Spleen (tissue), 11 donors: ENCODE measurements at regions not wholly inside any gene's neighbourhood (a gene's known extent, or its start where the extent isn't known, plus 50 kb on each side); places are given as distances from the start of the nearest gene placed in this dataset.
"Not testable (repeated sequence)": the region's sequence is repeated elsewhere in the genome, so short reads cannot be mapped to it uniquely, and the experiment has no call there.

Experiments used
- DNase-seq: peaks from one replicate; pipeline ENCODE4 v3.0.0-alpha.2; 2020
- H3K27ac ChIP-seq, 8 donors: fragments of 200-600 bp; sonication (generic) in 7 of 8; 1 replicate in 4 of 8; 2 replicates in 4 of 8; pipeline versions ENCODE4 v1.5.0 to v1.8.0; 2016 to 2021; ENCODE audit warnings: inconsistent platforms in 4 of 8, mild to moderate bottlenecking in 4 of 8, moderate library complexity in 1 of 8
- H3K27me3 ChIP-seq, 7 donors: fragments of 200-600 bp; sonication (generic) in 6 of 7; replicated peaks in 1 of 7; 1 replicate in 4 of 7; 2 replicates in 3 of 7; pipeline versions ENCODE4 v1.5.0 to v1.8.0; 2016 to 2021; ENCODE audit warnings: inconsistent platforms in 3 of 7, mild to moderate bottlenecking in 1 of 7
- H3K36me3 ChIP-seq, 6 donors: fragments of 200-600 bp; sonication (generic) in 5 of 6; 1 replicate in 4 of 6; 2 replicates in 2 of 6; pipeline versions ENCODE4 v1.5.0 to v1.8.0; 2016 to 2021; ENCODE audit warnings: inconsistent platforms in 2 of 6
- H3K4me1 ChIP-seq, 6 donors: fragments of 200-600 bp; sonication (generic) in 5 of 6; 1 replicate in 3 of 6; 2 replicates in 3 of 6; pipeline versions ENCODE4 v1.5.0 to v1.8.0; 2016 to 2021; ENCODE audit warnings: inconsistent platforms in 3 of 6
- H3K4me3 ChIP-seq, 8 donors: fragments of 200-600 bp; sonication (generic) in 7 of 8; 1 replicate in 4 of 8; 2 replicates in 4 of 8; pipeline versions ENCODE4 v1.5.0 to v1.8.0; 2016 to 2021; ENCODE audit warnings: inconsistent platforms in 4 of 8, mild to moderate bottlenecking in 4 of 8, moderate library complexity in 2 of 8
- H3K9me3 ChIP-seq, 8 donors: fragments of 200-600 bp; sonication (generic) in 7 of 8; 1 replicate in 4 of 8; 2 replicates in 4 of 8; pipeline versions ENCODE4 v1.5.0 to v1.8.0; 2016 to 2021; ENCODE audit warnings: inconsistent platforms in 4 of 8
- POLR2A ChIP-seq, 3 donors: fragments of 450-650 bp; IDR thresholded peaks; one replicate each; pipeline ENCODE4 v1.5.1; 2017; ENCODE audit warnings: antibody characterized with exemption in 3 of 3, mild to moderate bottlenecking in 1 of 3
- POLR2AphosphoS5 ChIP-seq, 3 donors: sonication (generic); formaldehyde crosslinking; IDR thresholded peaks; one replicate each; pipeline ENCODE4 v1.5.1; 2017; ENCODE audit warnings: antibody characterized with exemption in 3 of 3
- WGBS, 5 donors: extraction: QIAGEN DNeasy Blood & Tissue Kit in 3 of 5; methylation state at CpG; one replicate each; pipeline versions ENCODE4 v1.1.5 to v1.1.7; 2013 to 2018; 5-methylcytosine and 5-hydroxymethylcytosine counted together
- intact Hi-C: fragments of 100-400 bp; cut with DNase I; formaldehyde crosslinking; loops from one replicate; pipeline ENCODE4 v1.15.0; 2023; ENCODE audit warnings: low total_unique reads
- TF ChIP-seq, protein P1 (sequence below), 11 experiments: fragments of 200-600 bp in 7 of 11; fragments of 450-650 bp in 4 of 11; sonication (generic) in 4 of 11; IDR thresholded peaks in 8 of 11; conservative IDR thresholded peaks in 3 of 11; 1 replicate in 7 of 11; 2 replicates in 4 of 11; pipeline versions ENCODE4 v1.4.0 to v1.8.0; 2016 to 2021; ENCODE audit warnings: antibody characterized with exemption in 11 of 11, inconsistent platforms in 4 of 11, mild to moderate bottlenecking in 1 of 11
- donor health status: healthy with polysubstance abuse.
- donor health status: DM: no; HTN: no; CAD: no; lungs with moderate emphysema.
- donor health status: DM: no; HTN: no; CAD: no.
- donor health status: Bipolar disorder and iron deficiency.
- donor health status: healthy.
- donor health status: DM: no; HTN: no; CAD: no.
- donor health status: DM: yes; HTN: yes; CAD: no.

GRCh38 chr4:52157071-52157470 lies 106.0 kb downstream of the SPATA18 start:
- 76 to 91% (median 77%) methylated on average over 2 of the region's 2 CpGs for WGBS, 5 donors
- intact Hi-C loops: not testable (repeated sequence)

DNA sequence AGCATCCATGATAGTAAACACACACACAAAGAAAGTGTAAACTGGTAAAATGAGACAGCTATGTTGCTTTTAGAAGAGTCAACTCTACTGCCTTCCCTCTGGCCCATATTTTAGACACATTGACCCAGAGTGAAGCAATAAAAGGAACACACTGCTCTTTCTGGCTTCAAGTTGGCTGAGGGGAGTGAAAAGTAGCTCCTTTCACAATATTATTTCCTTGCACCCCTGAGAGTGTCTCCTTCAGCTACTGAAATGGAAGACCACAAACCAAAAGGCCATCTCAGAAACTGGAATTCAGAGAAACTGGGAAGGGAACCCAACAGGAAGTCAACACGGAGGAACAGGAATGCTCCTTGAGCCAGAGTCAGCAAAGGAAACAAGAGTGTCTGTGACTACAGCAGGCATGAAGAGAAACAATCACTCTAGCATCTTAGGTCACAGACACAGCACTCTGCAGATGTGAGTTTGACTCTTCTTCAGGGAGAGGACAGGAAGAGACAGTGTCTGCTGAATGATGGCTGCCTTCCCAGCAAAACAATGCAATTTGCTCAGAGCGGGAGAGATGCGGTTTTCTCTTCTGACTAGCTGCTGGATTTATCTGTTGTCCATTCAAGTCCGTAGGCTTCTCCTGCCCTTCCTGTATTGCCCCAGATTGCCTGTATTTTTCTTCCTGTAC lies 106.7 kb downstream of the SPATA18 start:
- 22 to 36% (median 30%) methylated on average over 4 of the region's 4 CpGs for WGBS, 5 donors
- Histone ChIP-seq H3K36me3 (no peaks in the 10 kb centered on the region), H3K27ac (no peak overlapping the region), H3K9me3 (peaks cover 0 to 14% (median 0%) of the 10 kb centered on the region in 8 donors), H3K27me3 (no peaks in the 10 kb centered on the region), H3K4me3 (no peak overlapping the region), H3K4me1 (no peaks in the 10 kb centered on the region)
- intact Hi-C loops: no loop called here
- no peak for DNase-seq
- no peak for TF ChIP-seq POLR2A (IDR thresholded peaks at IDR 0.05)
- TF ChIP-seq, protein P1, sequence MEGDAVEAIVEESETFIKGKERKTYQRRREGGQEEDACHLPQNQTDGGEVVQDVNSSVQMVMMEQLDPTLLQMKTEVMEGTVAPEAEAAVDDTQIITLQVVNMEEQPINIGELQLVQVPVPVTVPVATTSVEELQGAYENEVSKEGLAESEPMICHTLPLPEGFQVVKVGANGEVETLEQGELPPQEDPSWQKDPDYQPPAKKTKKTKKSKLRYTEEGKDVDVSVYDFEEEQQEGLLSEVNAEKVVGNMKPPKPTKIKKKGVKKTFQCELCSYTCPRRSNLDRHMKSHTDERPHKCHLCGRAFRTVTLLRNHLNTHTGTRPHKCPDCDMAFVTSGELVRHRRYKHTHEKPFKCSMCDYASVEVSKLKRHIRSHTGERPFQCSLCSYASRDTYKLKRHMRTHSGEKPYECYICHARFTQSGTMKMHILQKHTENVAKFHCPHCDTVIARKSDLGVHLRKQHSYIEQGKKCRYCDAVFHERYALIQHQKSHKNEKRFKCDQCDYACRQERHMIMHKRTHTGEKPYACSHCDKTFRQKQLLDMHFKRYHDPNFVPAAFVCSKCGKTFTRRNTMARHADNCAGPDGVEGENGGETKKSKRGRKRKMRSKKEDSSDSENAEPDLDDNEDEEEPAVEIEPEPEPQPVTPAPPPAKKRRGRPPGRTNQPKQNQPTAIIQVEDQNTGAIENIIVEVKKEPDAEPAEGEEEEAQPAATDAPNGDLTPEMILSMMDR (IDR thresholded peaks at IDR 0.05 in 8 of 11, conservative IDR thresholded peaks at IDR 0.05 in 3 of 11): no peak
- no peak for TF ChIP-seq POLR2AphosphoS5 (IDR thresholded peaks at IDR 0.05)

More at GRCh38 chr4:52157071-52157470, 106.0 kb downstream of the SPATA18 start:
- H3K4me3 ChIP-seq, H3K27me3 ChIP-seq, H3K36me3 ChIP-seq, H3K4me1 ChIP-seq, DNase-seq, H3K27ac ChIP-seq: not testable (repeated sequence)
- peaks cover 0 to 14% (median 0%) of the 10 kb centered on the region in 8 donors for H3K9me3 ChIP-seq

DNA sequence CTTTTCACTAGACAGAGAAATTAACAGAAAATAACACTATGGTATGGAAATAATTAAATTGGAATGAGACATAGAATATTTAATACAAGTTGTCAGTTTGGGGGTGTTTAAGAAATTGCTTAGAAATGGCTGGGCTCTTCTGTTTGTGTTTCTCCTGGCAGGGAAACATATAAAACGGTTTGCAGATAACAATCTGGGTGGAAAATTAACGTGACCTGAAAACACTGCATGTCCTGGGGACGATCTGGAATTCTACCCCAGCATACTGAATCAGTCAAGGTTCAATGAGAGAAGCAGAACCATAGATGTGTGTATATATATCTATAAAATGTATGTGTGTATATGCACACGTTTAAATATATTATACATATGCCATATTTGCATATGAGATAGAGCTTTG lies 109.8 kb downstream of the SPATA18 start:
- TF ChIP-seq, protein P1 (IDR thresholded peaks at IDR 0.05 in 8 of 11, conservative IDR thresholded peaks at IDR 0.05 in 3 of 11): no peak
- TF ChIP-seq POLR2AphosphoS5 (IDR thresholded peaks at IDR 0.05) (no peak), POLR2A (IDR thresholded peaks at IDR 0.05) (no peak)
- H3K9me3 ChIP-seq: peaks cover 0 to 6% (median 0%) of the 10 kb centered on the region in 8 donors
- 60 to 81% (median 71%) methylated on average over 4 of the region's 4 CpGs for WGBS, 5 donors
- no peak overlapping the region for H3K27ac ChIP-seq
- no peaks in the 10 kb centered on the region for H3K4me1 ChIP-seq
- H3K4me3 ChIP-seq: no peak overlapping the region
- no peak for DNase-seq
- intact Hi-C loops: no loop called here
- H3K27me3 ChIP-seq: no peaks in the 10 kb centered on the region
- H3K36me3 ChIP-seq: no peaks in the 10 kb centered on the region

DNA sequence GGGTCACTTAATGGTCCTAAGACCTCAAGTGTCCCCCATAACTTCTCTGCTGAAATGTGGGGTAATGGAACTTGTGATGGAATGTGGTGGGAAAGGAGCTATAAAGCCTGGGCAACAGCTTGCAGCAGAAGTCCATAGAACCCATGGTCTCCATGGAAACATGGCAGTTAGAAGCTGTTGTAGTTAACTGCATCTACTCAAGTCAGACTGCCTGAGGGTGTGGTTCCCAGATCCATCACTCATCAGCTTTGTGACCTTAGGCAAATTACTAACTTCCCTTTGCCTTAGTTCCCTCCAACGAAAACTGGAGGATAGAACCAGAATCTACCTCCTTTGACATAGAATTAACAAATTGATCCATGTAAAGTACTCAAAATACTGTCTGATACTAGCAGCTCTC lies 113.0 kb downstream of the SPATA18 start:
- Histone ChIP-seq H3K4me1 (no peaks in the 10 kb centered on the region), H3K27me3 (no peaks in the 10 kb centered on the region), H3K9me3 (peaks cover 0 to 3% (median 0%) of the 10 kb centered on the region in 8 donors), H3K27ac (no peak overlapping the region), H3K4me3 (no peak overlapping the region), H3K36me3 (no peaks in the 10 kb centered on the region)
- TF ChIP-seq POLR2A (IDR thresholded peaks at IDR 0.05) (no peak), POLR2AphosphoS5 (IDR thresholded peaks at IDR 0.05) (no peak)
- TF ChIP-seq, protein P1 (IDR thresholded peaks at IDR 0.05 in 8 of 11, conservative IDR thresholded peaks at IDR 0.05 in 3 of 11): no peak
- intact Hi-C loops: no loop called here
- 35 to 56% (median 50%) methylated on average over 1 of the region's 1 CpG for WGBS, 5 donors
- no peak for DNase-seq
